Breast epithelium (tissue), 3 donors: ENCODE measurements at regions not wholly inside any gene's neighbourhood (a gene's known extent, or its start where the extent isn't known, plus 50 kb on each side); places are given as distances from the start of the nearest gene placed in this dataset.

Experiments used
- POLR2A ChIP-seq: fragments of 450-650 bp; IDR thresholded peaks from one replicate; pipeline ENCODE4 v1.6.1; 2016; ENCODE audit warnings: antibody characterized with exemption, mild to moderate bottlenecking, moderate library complexity
- POLR2AphosphoS5 ChIP-seq, 3 donors: sonication (generic); formaldehyde crosslinking; IDR thresholded peaks; one replicate each; pipeline ENCODE4 v1.6.1; 2017; ENCODE audit warnings: antibody characterized with exemption in 3 of 3
- TF ChIP-seq, protein P1 (sequence below), 3 donors: fragments of 450-650 bp; IDR thresholded peaks; one replicate each; pipeline ENCODE4 v1.5.1; 2016 to 2017; ENCODE audit warnings: antibody characterized with exemption in 3 of 3, mild to moderate bottlenecking in 3 of 3, moderate library complexity in 3 of 3

DNA sequence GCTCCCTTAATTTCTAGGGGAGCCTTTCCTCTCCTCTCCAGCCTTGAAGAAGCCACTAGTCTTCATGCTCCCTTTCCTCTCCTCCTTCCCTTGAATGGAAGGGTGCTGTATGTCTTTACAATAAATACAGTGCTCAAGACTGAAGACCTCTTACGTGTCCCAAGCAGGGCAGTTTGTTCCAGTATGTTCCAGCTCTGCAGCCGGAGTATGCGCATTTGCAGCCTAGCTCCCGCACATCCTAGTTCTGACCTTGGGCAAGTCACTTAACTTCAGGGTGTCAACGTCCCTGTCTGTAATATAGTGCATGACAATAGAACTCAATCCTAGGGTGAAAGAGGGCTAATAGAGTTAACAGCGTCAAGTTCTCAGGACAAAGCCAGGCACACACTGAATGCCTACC, 208.0 kb downstream of the HAUS1 start:
- TF ChIP-seq, protein P1, sequence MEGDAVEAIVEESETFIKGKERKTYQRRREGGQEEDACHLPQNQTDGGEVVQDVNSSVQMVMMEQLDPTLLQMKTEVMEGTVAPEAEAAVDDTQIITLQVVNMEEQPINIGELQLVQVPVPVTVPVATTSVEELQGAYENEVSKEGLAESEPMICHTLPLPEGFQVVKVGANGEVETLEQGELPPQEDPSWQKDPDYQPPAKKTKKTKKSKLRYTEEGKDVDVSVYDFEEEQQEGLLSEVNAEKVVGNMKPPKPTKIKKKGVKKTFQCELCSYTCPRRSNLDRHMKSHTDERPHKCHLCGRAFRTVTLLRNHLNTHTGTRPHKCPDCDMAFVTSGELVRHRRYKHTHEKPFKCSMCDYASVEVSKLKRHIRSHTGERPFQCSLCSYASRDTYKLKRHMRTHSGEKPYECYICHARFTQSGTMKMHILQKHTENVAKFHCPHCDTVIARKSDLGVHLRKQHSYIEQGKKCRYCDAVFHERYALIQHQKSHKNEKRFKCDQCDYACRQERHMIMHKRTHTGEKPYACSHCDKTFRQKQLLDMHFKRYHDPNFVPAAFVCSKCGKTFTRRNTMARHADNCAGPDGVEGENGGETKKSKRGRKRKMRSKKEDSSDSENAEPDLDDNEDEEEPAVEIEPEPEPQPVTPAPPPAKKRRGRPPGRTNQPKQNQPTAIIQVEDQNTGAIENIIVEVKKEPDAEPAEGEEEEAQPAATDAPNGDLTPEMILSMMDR (IDR thresholded peaks at IDR 0.05), result no peak
- no peak for TF ChIP-seq POLR2A
- no peak for TF ChIP-seq POLR2AphosphoS5 (IDR thresholded peaks at IDR 0.05)
